ENCODE measurements at regions not wholly inside any gene's neighbourhood (a gene's known extent, or its start where the extent isn't known, plus 50 kb on each side); places are given as distances from the start of the nearest gene placed in this dataset.

GRCh38 chr5:144567421-144567780 is 396.7 kb downstream of the KCTD16 start:
- Histone ChIP-seq H3K4me1 (no peaks in the 10 kb centered on the region), H3K27me3 (replicated peaks; ENCODE audit: control insufficient read depth, insufficient read depth, low read length) (no peaks in the 10 kb centered on the region), H3K36me3 (ENCODE audit: control insufficient read depth, insufficient read depth, low read length) (no peaks in the 10 kb centered on the region), H3K4me3 (ENCODE audit: low read depth, low read length) (no peak overlapping the region), H3K9me3 (no peaks in the 10 kb centered on the region)
- H3K4me1 Mint-ChIP-seq (ENCODE audit: low read depth, unreplicated experiment) = no peaks in the 10 kb centered on the region
- ChIA-PET POLR2A (no interaction called here), CTCF (no interaction called here)
- peaks cover 18% of the 10 kb centered on the region for H3K9me3 Mint-ChIP-seq (ENCODE audit: unreplicated experiment)
- no peak overlapping the region for H3K4me3 Mint-ChIP-seq (ENCODE audit: unreplicated experiment)
- no peak for TF ChIP-seq CTCF (IDR thresholded peaks at IDR 0.05; ENCODE audit: insufficient read depth in 1 of 2, low read depth in 1 of 2, low read length in 1 of 2, severe bottlenecking in 1 of 2, unreplicated experiment in 1 of 2)
- no peaks in the 10 kb centered on the region for H3K36me3 Mint-ChIP-seq (ENCODE audit: insufficient read depth, unreplicated experiment)
- no TSS peak for BruUV-seq (replicated peaks)
- peaks cover 6% of the 10 kb centered on the region for H3K27me3 Mint-ChIP-seq (ENCODE audit: insufficient read depth, unreplicated experiment)
- DNase-seq = no peak
- intact Hi-C loops (cut with micrococcal nuclease; ENCODE audit: unreplicated experiment) = no loop called here
- no peak overlapping the region for H3K27ac Mint-ChIP-seq (ENCODE audit: unreplicated experiment)

GRCh38 chr5:144566747-144567420 is 396.2 kb downstream of the KCTD16 start:
- H3K27me3 ChIP-seq (replicated peaks; ENCODE audit: control insufficient read depth, insufficient read depth, low read length) = no peaks in the 10 kb centered on the region
- peaks cover 6% of the 10 kb centered on the region for H3K27me3 Mint-ChIP-seq (ENCODE audit: insufficient read depth, unreplicated experiment)
- CTCF ChIA-PET = no interaction called here
- H3K36me3 ChIP-seq (ENCODE audit: control insufficient read depth, insufficient read depth, low read length) = no peaks in the 10 kb centered on the region
- no peak overlapping the region for H3K4me3 Mint-ChIP-seq (ENCODE audit: unreplicated experiment)
- POLR2A ChIA-PET = no interaction called here
- no TSS peak for BruUV-seq (replicated peaks)
- no peak for DNase-seq
- H3K27ac Mint-ChIP-seq (ENCODE audit: unreplicated experiment) = no peak overlapping the region
- H3K9me3 ChIP-seq = no peaks in the 10 kb centered on the region
- TF ChIP-seq CTCF (IDR thresholded peaks at IDR 0.05; ENCODE audit: insufficient read depth in 1 of 2, low read depth in 1 of 2, low read length in 1 of 2, severe bottlenecking in 1 of 2, unreplicated experiment in 1 of 2) = no peak
- no peaks in the 10 kb centered on the region for H3K4me1 ChIP-seq
- H3K4me1 Mint-ChIP-seq (ENCODE audit: low read depth, unreplicated experiment) = no peaks in the 10 kb centered on the region
- no peaks in the 10 kb centered on the region for H3K36me3 Mint-ChIP-seq (ENCODE audit: insufficient read depth, unreplicated experiment)
- peaks cover 18% of the 10 kb centered on the region for H3K9me3 Mint-ChIP-seq (ENCODE audit: unreplicated experiment)
- no peak overlapping the region for H3K4me3 ChIP-seq (ENCODE audit: low read depth, low read length)
- intact Hi-C loops (cut with micrococcal nuclease; ENCODE audit: unreplicated experiment) = no loop called here

- H3K4me1 ChIP-seq = no peaks in the 10 kb centered on the region
- Mint-ChIP-seq H3K27me3 (ENCODE audit: insufficient read depth, unreplicated experiment) (no peaks in the 10 kb centered on the region), H3K27ac (ENCODE audit: unreplicated experiment) (no peak overlapping the region), H3K9me3 (ENCODE audit: unreplicated experiment) (no peaks in the 10 kb centered on the region), H3K36me3 (ENCODE audit: insufficient read depth, unreplicated experiment) (no peaks in the 10 kb centered on the region), H3K4me1 (ENCODE audit: low read depth, unreplicated experiment) (no peaks in the 10 kb centered on the region), H3K4me3 (ENCODE audit: unreplicated experiment) (no peak overlapping the region)
- CTCF ChIA-PET = no interaction called here
- intact Hi-C loops (cut with micrococcal nuclease; ENCODE audit: unreplicated experiment) = no loop called here
- no TSS peak for BruUV-seq (replicated peaks)
- H3K36me3 ChIP-seq (ENCODE audit: control insufficient read depth, insufficient read depth, low read length) = no peaks in the 10 kb centered on the region
- H3K27me3 ChIP-seq (replicated peaks; ENCODE audit: control insufficient read depth, insufficient read depth, low read length) = no peaks in the 10 kb centered on the region
- DNase-seq = no peak
- H3K4me3 ChIP-seq (ENCODE audit: low read depth, low read length) = no peak overlapping the region
- POLR2A ChIA-PET = no interaction called here
- no peaks in the 10 kb centered on the region for H3K9me3 ChIP-seq
- no peak for TF ChIP-seq CTCF (IDR thresholded peaks at IDR 0.05; ENCODE audit: insufficient read depth in 1 of 2, low read depth in 1 of 2, low read length in 1 of 2, severe bottlenecking in 1 of 2, unreplicated experiment in 1 of 2)
Observed at GRCh38 chr5:144549580-144549979, 378.9 kb downstream of the KCTD16 start.
